HG03025 (cell line): ENCODE measurements at regions not wholly inside any gene's neighbourhood (a gene's known extent, or its start where the extent isn't known, plus 50 kb on each side); places are given as distances from the start of the nearest gene placed in this dataset.
"Not testable (repeated sequence)": the region's sequence is repeated elsewhere in the genome, so short reads cannot be mapped to it uniquely, and the experiment has no call there.

Experiments
- ATAC-seq: cut with Tn5 transposase; IDR thresholded peaks from one replicate; pipeline ENCODE4 v1.9.1; 2021; ENCODE audit warnings: mild to moderate bottlenecking, moderate library complexity; ENCODE audit not compliant: unreplicated experiment, low FRiP score

DNA sequence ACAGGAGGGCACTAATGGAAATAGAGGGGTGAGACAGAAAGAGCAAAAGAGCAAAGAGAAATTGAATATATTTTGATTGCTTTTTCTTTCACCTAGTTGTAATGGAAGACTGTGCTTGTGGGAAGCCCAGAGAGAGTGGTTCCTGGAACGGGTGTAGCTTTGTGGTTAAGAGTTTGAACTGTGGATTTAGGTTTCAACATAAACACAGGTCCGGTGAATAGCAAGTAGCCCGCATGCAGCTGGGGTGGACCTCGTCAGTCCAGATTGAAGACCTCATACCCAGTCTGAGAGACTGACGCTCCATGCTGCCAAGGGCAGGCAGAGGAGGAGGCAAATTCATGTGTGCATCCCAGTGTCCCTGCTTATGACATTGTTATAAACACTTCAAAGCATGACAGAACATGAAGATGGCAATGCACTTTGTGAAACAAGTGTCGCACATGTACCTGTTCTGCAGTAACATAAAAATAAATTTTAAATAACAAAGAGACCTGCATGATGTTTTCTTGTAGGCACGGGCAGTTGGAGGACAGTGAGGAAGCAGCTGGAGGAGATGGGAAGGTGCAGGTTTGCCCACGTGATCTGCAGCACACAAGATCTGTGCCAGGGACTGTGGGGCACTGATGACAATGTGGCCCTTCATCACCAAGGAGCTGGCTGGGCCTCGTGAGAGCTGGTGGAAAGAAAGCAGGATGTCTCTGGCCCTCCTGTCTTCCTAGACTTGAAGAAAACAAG is 220.5 kb upstream of the SSTR4 start:
- ATAC-seq = no peak

DNA sequence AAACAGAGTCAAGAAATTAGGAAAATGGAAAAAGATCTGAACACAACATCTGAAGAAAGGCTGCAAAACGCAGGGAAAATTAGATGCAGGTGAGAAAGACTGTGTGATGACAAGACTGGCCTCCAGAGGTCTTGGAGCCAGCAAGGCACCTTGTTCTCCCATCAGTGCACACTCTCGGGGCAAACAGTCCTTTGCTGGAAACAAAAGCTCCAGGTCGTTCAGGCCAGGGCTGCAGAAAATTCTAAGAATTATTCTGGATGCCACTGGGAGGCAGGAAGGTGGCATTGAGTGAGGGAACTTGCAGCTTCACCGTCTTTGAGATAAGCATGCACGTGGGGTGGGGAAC is 219.9 kb upstream of the SSTR4 start:
- no peak for ATAC-seq

DNA sequence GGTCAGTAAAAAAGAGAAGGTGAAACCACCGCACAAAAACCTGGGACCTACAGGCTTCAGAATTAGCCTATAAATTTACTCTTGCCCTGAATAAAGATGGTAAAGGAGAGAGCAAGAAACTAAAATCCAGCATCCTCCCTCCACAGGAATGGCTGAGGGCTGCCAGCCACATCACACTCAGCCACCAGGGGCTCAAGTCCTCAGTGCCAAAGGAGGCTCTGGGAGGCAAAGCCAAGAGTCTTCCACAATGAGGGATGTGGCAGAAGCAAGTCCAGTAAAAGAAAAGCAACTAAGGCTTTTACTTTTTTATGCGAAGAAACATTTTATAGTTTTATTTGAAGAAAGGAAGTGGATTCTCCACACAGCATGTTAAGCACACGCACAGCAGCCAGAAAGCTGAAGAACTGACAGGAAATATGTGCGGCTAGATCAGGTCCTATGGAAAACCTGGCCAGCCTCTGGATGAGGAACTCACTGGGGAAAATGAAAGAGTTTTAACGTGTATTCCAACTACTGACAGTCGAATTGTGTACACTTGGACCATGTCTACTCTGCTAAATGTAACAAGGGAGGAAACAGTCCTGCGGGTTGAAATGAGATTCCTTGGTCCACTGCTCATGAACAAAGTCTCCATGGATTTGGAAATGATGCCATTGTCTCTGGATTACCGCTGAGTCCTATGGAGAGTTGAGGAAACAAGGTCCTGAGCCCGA is 219.4 kb upstream of the SSTR4 start:
- no peak for ATAC-seq

DNA sequence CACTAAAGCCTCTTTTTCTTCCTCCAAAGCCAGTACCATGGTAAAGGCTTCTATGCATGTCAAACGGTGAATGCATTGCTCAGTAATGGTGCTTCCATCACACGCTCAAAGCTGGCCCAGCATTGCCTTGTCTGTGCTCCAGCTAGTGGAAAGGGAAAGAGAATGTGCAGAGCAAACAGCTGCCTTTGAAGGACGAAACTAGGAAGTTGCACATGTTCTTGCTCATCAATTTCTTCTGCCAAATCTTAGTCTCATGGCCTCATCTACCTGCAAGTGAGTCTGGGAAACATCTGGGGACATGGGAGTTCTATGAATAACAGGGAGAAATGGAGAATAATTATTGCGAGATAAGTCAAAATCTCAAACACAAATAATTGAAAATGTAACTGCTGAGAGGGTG is 216.5 kb upstream of the SSTR4 start:
- ATAC-seq = no peak

DNA sequence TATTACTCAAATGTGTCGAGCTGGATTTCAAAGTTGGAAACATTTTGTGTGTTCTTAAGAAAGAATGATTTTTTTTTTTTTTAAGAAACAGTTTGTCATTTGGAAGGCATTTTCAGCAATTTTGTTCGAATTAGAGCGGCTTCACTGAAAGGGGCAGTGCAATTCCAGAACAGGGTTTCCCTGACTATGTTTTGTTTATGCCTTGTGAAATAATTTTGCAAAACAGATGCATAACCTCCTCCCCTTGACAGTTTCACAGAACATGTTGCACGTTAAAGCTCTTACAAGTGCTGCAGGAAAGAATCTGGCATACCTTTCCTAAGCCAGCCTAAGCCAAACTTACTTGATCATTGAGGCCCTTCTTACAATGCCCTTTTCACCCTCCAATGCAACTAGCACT is 216.0 kb upstream of the SSTR4 start:
- no peak for ATAC-seq

DNA sequence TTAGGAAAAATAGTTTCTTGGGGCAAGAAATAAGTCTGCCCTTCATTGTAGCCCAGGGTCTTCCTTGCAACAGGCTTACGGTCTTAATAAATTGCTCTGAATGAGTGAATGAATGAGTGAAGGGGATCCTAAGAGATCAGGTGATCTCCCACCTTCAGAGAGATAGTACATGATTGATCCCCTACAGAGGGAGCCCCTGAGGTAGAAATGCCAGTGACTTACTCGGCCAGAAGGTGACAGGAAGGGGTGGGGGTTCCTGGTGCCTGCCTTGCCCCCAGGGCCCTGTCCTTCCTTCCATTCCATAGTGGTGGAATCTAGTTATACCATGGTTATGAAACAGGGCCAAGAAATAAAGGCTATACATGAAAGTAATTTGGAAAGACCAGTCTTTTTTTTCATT is 215.3 kb upstream of the SSTR4 start:
- no peak for ATAC-seq

DNA sequence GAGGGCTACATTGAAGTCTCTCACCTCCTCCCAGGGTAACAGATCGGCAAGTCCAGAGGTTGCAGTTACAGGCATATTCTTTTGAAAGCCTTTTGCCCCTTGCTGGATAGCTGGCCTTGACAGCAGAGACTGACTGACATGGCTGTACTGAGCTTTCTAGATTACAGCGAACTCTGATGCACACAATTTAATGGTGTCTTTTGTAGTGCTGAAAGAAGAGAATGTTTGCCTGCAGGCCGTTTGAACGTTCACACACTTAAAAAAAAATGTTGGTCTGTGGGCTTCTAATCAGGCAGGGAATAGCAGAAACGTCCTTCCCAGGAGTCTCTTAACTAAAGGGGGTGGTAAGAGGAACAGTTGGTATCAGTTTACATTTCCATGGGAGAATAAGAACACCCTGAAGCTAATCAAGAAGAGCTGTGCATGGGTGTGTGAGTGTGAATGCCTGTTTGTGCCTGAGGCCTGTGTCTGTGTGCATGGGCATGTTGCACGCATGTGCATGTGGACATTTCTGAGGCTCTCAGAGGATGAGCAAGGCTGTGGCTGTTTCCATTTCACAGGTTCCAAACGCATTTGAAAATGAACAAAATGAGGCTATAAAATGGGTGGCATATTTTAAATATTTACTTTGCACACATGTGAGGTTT is 213.9 kb upstream of the SSTR4 start:
- no peak for ATAC-seq

DNA sequence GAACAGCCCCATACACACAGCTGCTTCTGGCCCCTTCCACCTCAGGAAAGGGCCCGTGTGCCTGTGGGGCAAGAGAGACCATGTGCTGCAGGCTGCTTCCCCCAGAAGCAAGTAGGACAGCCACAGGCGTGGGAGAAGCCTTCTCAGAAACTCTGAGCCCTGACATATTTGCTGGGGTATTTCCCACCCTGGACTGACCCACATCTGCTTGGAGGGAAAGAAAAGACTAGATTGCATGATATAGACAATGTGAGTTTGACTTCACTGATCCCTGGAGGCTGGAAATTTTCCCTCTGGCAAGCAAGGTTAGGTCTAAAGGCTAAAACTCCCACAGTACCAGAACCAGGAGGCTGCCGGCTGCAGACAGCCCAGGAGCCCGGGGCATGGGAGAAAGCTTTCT is 213.3 kb upstream of the SSTR4 start:
- no peak for ATAC-seq

DNA sequence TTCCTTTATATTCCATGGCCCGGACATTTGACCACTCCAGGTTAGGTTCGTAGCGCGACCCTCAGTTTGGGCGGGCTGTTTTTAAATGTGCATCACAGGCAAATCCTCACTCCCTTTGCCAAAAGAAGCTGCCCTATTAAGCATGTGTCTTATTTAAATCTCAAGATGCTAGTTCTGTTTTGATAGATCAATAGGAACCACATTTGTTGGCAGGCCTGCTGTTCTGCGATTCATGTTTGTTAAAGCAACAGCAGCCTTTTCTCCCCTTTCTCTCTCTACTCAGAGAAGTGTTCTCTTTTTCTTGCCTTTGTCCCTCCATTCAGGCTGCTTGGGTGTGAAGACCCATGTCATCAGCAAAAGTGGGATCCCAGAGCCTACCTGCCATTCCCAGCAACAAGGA is 212.0 kb upstream of the SSTR4 start:
- ATAC-seq = no peak

DNA sequence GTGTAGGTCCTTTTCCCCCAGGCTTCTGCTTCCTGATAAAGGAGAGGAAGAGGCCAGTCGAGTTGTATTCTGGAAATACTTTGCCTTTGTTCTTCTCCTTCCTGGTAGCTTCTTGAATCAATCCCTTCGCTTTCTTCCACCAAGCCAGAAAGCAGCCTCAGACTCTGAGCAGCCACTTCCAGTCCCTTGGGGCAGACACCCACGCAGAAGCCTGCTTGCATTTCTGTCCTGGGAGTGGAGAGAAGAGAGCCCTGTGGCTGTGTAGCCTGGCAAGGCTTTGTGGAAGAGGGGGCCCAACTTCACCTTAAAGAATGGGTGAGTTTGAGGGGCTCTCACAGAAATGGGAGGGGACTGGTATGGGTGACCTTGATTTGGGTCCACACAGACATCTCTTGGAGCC is 211.0 kb upstream of the SSTR4 start:
- ATAC-seq = no peak

DNA sequence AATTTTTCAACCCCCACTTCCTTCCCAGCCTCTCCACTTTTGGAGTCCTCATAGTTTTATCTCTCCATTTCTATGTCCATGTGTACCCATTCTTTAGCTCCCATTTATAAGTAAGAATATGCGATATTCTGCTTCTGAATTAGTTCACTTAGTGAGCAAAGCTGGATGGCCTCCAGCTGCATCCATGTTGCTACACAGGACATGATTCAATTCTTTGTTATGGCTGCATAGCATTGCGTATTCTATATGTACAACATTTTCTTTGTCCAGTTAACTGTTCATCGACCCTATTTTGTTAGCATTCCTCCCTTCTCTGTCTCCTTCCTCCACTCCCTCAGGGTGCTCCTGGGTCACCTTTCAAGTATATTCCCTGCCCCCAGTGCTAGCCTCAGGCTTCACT is 210.0 kb upstream of the SSTR4 start:
- ATAC-seq = no peak

DNA sequence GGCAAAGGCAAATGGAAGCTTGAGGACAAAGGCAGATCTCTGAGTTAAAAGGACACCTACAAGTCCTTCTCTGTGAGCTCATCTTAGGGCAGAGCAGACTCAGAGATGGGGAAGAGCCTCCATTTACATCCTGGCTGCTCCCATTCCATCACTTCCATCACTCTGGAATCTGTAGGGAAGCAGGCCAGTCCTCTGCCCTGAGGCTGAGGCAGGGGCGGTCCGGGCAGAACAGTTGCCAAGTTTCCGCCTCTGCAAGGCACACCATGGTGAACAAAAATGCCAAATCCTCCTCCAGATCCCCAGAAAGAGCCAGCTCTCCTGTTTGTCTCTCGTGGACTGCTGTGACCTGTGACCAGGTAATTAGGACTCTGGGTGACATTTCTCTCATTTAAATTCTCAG is 209.6 kb upstream of the SSTR4 start:
- no peak for ATAC-seq

DNA sequence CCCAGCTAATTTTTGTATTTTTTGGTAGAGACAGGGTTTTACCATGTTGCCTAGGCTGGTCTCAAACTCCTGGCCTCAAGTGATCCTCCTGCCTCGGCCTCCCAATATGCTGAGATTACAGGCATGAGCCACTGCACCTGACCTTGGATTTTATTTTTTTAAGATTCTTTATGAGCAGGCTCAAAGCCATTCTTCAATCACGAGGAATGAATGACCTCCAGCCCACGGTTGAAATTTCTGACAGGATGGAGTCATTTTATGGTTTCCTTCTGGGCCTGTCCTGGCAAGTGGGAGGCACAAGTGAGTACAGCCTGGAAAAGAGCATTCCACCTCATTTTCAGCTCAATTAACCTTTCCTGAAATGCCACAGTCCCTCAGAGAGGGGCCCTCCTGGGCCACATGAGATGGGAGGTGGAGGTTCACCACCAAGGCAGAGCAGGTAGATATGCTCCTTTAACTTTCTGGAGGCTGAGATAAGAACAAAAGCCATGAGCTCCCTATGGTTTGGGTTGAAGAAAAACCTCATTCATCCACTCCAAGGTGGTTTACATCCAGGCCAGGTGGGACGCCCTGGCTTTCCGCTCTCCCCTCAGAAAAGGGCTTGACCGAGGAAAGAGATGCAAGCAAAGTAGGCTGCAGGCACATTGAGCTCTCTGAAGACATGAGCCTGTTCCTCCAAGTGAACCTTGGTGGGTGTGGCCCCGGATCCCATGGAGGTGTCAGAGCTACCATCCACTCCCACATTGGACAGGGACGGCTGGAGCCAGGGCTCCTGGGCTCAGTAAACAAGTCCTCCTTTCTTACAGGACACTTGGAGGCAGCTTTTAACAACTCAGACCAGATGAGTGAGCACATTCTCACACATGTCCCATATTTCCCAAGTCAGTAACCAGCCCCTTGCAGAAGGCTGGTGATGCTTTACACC is 208.5 kb upstream of the SSTR4 start:
- no peak for ATAC-seq

DNA sequence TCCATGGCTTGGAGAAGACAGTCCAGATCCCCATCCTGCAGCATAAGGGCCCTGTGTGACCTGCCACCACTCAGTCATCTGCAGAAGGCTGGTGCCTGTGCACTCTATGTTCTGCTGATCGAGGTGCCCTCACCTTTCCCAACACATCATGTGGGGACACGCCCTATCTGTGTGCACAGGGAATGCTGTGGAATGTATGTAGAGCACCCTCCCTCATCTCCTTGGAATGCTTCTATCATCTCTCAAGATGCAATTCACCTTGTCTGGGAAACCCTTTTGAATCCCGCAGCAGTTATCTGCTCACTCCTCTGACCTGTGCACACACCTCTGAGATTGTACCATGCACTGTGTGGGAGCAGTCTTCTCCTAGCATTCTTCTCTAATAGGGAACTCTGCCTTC is 207.2 kb upstream of the SSTR4 start:
- ATAC-seq = no peak

DNA sequence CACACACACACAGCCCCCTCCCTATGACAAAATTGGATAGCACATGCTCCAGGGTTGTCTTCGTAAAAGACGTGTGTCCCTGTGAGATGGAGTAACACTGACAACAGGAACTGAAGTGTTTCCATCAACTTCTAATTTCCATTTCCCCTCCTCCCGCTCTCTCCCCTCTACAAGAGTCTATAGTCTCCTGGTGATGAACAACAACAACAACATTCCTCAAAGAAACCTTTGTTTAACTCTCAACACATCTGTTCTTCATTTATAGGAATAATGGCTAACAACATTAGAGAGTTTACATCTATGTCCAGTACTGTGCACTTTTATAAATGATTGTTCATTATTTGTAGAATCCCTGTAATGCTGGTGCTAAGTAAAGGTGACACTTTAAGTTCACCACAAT is 205.8 kb upstream of the SSTR4 start:
- no peak for ATAC-seq

DNA sequence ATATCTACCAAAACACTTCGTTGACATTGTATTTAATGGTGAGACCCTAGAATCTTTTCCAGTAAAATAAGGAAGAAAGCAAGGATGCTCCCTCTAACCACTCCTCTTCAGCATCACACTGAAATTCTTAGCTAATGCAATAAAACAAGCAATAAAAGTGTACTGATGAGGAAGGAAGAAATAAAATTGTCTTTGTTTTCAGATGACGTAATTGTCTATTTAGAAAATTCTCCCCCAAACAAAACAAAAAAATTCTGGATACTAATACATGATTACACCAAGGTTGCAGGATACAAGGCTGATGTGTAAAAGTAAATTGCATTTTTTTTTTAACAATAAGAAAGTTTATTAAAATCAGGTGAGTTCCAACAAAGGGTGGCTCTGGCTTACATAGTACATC is 205.0 kb upstream of the SSTR4 start:
- ATAC-seq = no peak

DNA sequence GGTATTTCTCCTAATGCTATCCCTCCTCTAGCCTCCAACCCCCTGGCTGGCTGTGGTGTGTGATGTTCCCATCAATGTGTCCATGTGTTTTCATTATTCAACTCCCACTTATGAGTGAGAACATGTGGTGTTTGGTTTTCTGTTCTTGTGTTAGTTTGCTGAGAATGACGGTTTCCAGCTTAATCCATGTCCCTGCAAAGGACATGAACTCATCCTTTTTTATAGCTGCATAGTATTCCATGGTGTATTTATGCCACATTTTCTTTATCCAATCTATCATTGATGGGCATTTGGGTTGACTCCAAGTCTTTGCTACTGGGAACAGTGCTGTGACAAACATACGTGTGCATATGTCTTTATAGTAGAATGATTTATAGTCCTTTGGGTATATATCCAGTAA is 204.4 kb upstream of the SSTR4 start:
- ATAC-seq = not testable (repeated sequence)

DNA sequence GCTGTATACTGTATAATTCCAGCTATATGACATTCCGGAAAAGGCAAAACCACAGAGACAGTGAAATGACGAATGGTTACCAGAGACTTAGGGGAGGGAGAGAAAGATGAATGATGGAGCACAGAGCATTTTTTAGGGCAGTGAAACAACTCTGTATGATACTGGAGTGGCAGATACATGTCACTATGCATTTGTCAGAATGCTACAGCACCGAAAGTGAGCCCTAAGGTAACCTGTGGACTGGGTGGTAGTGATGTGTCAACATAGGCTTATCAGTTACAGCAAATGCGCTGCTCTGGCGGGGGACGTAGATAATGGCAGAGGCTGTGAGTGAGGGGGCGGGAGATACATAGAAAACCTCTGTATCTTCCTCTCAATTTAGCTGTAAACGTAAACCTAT is 201.3 kb upstream of the SSTR4 start:
- ATAC-seq = no peak

DNA sequence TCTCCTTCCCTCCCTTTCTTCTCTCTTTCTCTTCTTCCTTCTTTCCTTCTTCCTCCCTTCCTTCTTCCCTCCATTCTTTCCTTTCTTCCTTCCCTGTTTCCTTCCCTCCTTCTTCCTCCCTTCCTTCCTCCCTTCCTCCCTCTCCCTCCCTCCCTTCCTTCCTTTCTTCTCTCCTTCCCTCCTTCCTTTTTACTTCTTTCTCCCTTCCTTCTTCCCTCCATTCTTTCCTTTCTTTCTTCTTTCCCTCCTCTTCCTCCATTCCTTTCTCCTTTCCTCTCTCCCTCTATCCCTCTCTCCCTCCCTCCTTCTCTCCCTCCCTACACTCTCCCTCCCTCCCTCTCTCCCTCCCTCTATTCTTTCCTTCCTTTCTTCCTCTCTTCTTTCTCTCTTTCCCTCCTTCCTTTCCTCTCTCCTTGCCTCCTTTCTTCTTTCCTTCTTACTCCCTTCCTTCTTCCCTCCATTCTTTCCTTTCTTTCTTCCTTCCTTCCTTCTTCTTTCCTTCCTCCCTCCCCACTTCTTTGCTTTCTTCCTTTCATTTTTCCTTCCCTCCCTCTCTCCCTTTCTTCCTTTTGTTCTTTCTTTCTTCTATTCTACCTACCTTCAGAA is 200.4 kb upstream of the SSTR4 start:
- ATAC-seq = no peak

DNA sequence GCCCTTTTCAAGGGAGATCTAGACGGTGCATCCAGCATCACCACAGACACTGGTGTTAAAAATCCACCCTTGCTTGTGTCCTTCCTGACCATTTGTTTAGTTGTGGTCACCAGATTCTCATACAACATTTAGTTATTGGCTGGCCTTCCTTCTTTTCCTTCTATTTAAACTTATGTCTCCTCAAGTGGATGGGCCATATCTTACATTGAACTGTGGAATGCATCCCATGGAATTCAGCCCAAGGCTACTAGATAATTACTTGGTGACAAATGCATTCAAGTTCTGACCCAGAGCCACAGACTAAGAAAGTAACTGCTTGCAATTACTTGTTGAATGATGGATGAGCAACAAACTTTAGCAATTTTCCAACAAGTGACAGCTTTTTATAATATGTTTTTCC is 198.9 kb upstream of the SSTR4 start:
- ATAC-seq = no peak

DNA sequence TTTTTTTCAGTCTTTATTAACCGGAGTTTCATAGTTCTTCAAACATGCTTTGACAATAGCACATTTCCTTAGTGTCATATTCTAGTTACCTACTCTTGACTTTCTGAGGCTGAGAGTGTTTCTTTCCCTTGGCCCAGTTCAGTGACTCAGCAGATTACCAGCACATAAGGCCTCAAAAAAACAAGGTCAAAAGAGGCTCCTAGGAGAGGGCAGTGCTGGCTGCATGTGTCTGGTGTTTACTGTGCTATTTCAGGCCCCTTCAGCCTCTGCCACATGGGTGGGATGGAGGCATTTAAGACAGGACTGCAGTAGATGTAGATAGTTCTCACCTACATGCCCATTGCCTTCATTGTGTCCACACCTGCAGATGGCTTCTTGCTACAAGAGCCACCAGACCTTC is 198.2 kb upstream of the SSTR4 start:
- ATAC-seq = no peak
